Smooth muscle cell (in vitro differentiated cells): ENCODE measurements at regions not wholly inside any gene's neighbourhood (a gene's known extent, or its start where the extent isn't known, plus 50 kb on each side); places are given as distances from the start of the nearest gene placed in this dataset.
"Not testable (repeated sequence)": the region's sequence is repeated elsewhere in the genome, so short reads cannot be mapped to it uniquely, and the experiment has no call there.

Experiments
- DNase-seq: peaks from one replicate; lab custom pipeline; 2025; ENCODE audit not compliant: unreplicated experiment; lab: John Stamatoyannopoulos, UW
- H2AFZ ChIP-seq: fragments of 200-600 bp; sonication (generic); 2 replicates; pipeline ENCODE4 v1.6.0; 2016; ENCODE audit warnings: antibody characterized with exemption, low read depth, mild to moderate bottlenecking
- H3F3A ChIP-seq: fragments of 200-600 bp; sonication (generic); 2 replicates; pipeline ENCODE4 v1.6.0; 2017; ENCODE audit warnings: antibody characterized with exemption, low read depth
- H3K27ac ChIP-seq: fragments of 200-600 bp; sonication (generic); 2 replicates; pipeline ENCODE4 v1.5.1; 2016; ENCODE audit warnings: low read depth, mild to moderate bottlenecking
- H3K27me3 ChIP-seq: fragments of 200-600 bp; sonication (generic); 2 replicates; pipeline ENCODE4 v1.6.1; 2016; ENCODE audit warnings: low read depth, mild to moderate bottlenecking
- H3K36me3 ChIP-seq: fragments of 200-600 bp; sonication (generic); 2 replicates; pipeline ENCODE4 v1.5.1; 2016; ENCODE audit warnings: low read depth
- H3K4me1 ChIP-seq: fragments of 200-600 bp; sonication (generic); 2 replicates; pipeline ENCODE4 v1.5.1; 2016; ENCODE audit warnings: low read depth
- H3K4me2 ChIP-seq: fragments of 200-600 bp; sonication (generic); 2 replicates; pipeline ENCODE4 v1.6.0; 2016; ENCODE audit warnings: mild to moderate bottlenecking
- H3K4me3 ChIP-seq: fragments of 200-600 bp; sonication (generic); 2 replicates; pipeline ENCODE4 v1.5.1; 2016; ENCODE audit warnings: mild to moderate bottlenecking
- H3K79me2 ChIP-seq: fragments of 200-600 bp; sonication (generic); 2 replicates; pipeline ENCODE4 v1.6.0; 2016; ENCODE audit warnings: low read depth, mild to moderate bottlenecking
- H3K9ac ChIP-seq: fragments of 200-600 bp; sonication (generic); 2 replicates; pipeline ENCODE4 v1.6.0; 2016; ENCODE audit warnings: low read depth
- H3K9me3 ChIP-seq: fragments of 200-600 bp; sonication (generic); replicated peaks from 2 replicates; pipeline ENCODE4 v1.5.1; 2016; ENCODE audit warnings: low read depth
- H4K20me1 ChIP-seq: fragments of 200-600 bp; sonication (generic); 2 replicates; pipeline ENCODE4 v1.6.0; 2016; ENCODE audit warnings: low read depth
- WGBS: methylation state at CpG from one replicate; pipeline ENCODE4 v1.1.7; 2016; ENCODE audit warnings: low lambda C conversion rate; 5-methylcytosine and 5-hydroxymethylcytosine counted together

- not testable (repeated sequence) for H3K4me2 ChIP-seq, H3F3A ChIP-seq, H3K79me2 ChIP-seq, H3K9ac ChIP-seq, H3K4me1 ChIP-seq, H3K27me3 ChIP-seq, H3K4me3 ChIP-seq, H4K20me1 ChIP-seq, DNase-seq, H3K27ac ChIP-seq, H3K36me3 ChIP-seq, H3K9me3 ChIP-seq, H2AFZ ChIP-seq
- no CpG with 5 or more reads among the region's 2 CpGs for WGBS
Measured at GRCh38 chr1:206320227-206320626, 116.9 kb downstream of the SRGAP2 start.

- H3K4me3 ChIP-seq, H3K79me2 ChIP-seq, H3K36me3 ChIP-seq, H3K4me1 ChIP-seq, H3K9me3 ChIP-seq, H3K9ac ChIP-seq, H2AFZ ChIP-seq, H4K20me1 ChIP-seq, H3F3A ChIP-seq, H3K4me2 ChIP-seq, H3K27ac ChIP-seq, H3K27me3 ChIP-seq, DNase-seq: not testable (repeated sequence)
- 75% methylated on average over 4 of the region's 6 CpGs for WGBS
Measured at GRCh38 chr1:206326159-206326939, 123.0 kb downstream of the SRGAP2 start.

- not testable (repeated sequence) for H2AFZ ChIP-seq, H3F3A ChIP-seq, H3K4me1 ChIP-seq, H3K9me3 ChIP-seq, H3K4me2 ChIP-seq, H3K36me3 ChIP-seq, H3K4me3 ChIP-seq, H3K9ac ChIP-seq, H3K27ac ChIP-seq, H3K79me2 ChIP-seq, H3K27me3 ChIP-seq, DNase-seq, H4K20me1 ChIP-seq
- WGBS: 100% methylated on average over 2 of the region's 5 CpGs
Measured at GRCh38 chr1:206331597-206331996, 128.3 kb downstream of the SRGAP2 start.

GRCh38 chr1:206333316-206333715 is 130.0 kb downstream of the SRGAP2 start:
- H3K9me3 ChIP-seq, H3K27ac ChIP-seq, H3K4me1 ChIP-seq, H3K4me3 ChIP-seq, H2AFZ ChIP-seq, H3F3A ChIP-seq, H3K4me2 ChIP-seq, H3K9ac ChIP-seq, H3K36me3 ChIP-seq, DNase-seq, H3K27me3 ChIP-seq, H4K20me1 ChIP-seq, H3K79me2 ChIP-seq: not testable (repeated sequence)
- WGBS: 93% methylated on average over 4 of the region's 13 CpGs

GRCh38 chr1:206333897-206334296 is 130.6 kb downstream of the SRGAP2 start:
- DNase-seq, H3K36me3 ChIP-seq, H3K4me3 ChIP-seq, H3K27ac ChIP-seq, H3K4me2 ChIP-seq, H3K9ac ChIP-seq, H3K27me3 ChIP-seq, H2AFZ ChIP-seq, H4K20me1 ChIP-seq, H3K9me3 ChIP-seq, H3F3A ChIP-seq, H3K79me2 ChIP-seq, H3K4me1 ChIP-seq: not testable (repeated sequence)

GRCh38 chr1:206334481-206334880 is 131.1 kb downstream of the SRGAP2 start:
- WGBS: 74% methylated on average over 3 of the region's 3 CpGs

GRCh38 chr1:206335162-206335561 is 131.8 kb downstream of the SRGAP2 start:
- not testable (repeated sequence) for H3K9ac ChIP-seq, H2AFZ ChIP-seq, H3K27me3 ChIP-seq, H3K36me3 ChIP-seq, H3K27ac ChIP-seq, H3K4me2 ChIP-seq, H3K79me2 ChIP-seq, H4K20me1 ChIP-seq, H3K9me3 ChIP-seq, DNase-seq, H3K4me1 ChIP-seq, H3K4me3 ChIP-seq, H3F3A ChIP-seq

More at GRCh38 chr1:206334481-206334880, 131.1 kb downstream of the SRGAP2 start:
- H3K9ac ChIP-seq, H3K27ac ChIP-seq, H4K20me1 ChIP-seq, H3K9me3 ChIP-seq, H3K4me3 ChIP-seq, H3K4me1 ChIP-seq, DNase-seq, H3F3A ChIP-seq, H2AFZ ChIP-seq, H3K79me2 ChIP-seq, H3K27me3 ChIP-seq, H3K4me2 ChIP-seq, H3K36me3 ChIP-seq: not testable (repeated sequence)

- H4K20me1 ChIP-seq, H3K27me3 ChIP-seq, H3K27ac ChIP-seq, H3F3A ChIP-seq, H2AFZ ChIP-seq, H3K9ac ChIP-seq, H3K4me2 ChIP-seq, H3K9me3 ChIP-seq, H3K36me3 ChIP-seq, H3K4me1 ChIP-seq, H3K4me3 ChIP-seq, H3K79me2 ChIP-seq, DNase-seq: not testable (repeated sequence)
- 73% methylated on average over 3 of the region's 10 CpGs for WGBS
Measured at GRCh38 chr1:206335875-206336846, 132.8 kb downstream of the SRGAP2 start.
